HK-2 (cell line): ENCODE measurements at regions not wholly inside any gene's neighbourhood (a gene's known extent, or its start where the extent isn't known, plus 50 kb on each side); places are given as distances from the start of the nearest gene placed in this dataset.
"Not testable (repeated sequence)": the region's sequence is repeated elsewhere in the genome, so short reads cannot be mapped to it uniquely, and the experiment has no call there.

ENCODE experiments used
- DNase-seq: peaks from one replicate; pipeline ENCODE4 v3.0.0-alpha.2; 2018; ENCODE audit not compliant: unreplicated experiment

DNA sequence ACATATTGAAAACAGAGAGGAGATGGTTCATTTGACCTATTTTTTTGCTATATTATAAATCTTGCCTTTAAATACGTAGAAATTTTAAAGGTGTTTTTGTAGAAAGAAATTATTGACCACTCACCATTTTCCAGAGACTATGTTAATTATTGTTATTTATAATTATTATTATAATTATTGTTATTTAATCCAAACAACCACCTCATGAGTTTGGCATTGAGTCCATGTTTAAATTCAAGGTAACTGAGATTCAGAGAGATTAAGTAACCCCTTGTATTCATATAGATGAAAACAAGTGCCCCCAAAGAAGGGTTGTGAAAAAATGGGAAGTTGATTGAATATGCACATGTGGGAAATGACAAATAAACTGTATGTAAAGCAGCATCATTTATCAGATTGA, 692.5 kb upstream of the MIR17HG start:
- no peak for DNase-seq

DNA sequence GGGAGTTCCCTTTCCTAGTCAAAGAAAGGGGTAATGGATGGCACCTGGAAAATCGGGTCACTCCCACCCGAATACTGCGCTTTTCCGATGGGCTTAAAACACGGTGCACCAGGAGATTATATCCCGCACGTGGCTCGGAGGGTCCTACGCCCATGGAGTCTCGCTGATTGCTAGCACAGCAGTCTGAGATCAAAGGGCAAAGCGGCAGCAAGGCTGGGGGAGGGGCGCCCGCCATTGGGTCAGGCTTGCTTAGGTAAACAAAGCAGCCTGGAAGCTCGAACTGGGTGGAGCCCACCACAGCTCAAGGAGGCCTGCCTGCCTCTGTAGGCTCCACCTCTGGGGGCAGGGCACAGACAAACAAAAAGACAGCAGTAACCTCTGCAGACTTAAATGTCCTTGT, 683.3 kb upstream of the MIR17HG start:
- not testable (repeated sequence) for DNase-seq

DNA sequence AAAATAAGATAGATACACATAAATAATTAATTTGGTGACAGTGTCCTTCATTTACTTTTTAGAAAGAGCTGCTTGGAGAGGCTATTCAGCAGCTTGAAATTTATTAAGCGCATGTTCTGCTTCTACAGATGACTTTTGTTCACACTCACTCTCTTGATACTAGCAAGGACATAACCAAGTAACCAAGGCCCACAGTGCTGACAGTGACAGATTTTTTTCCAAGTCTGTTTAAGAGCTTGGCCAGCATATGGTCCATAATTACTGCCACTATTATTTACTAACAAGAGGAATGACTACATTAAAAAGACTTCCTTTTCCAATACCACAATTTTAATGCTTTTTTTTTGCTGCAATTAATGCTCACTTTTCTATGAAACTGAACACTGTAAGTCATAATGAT, 673.7 kb upstream of the MIR17HG start:
- no peak for DNase-seq

DNA sequence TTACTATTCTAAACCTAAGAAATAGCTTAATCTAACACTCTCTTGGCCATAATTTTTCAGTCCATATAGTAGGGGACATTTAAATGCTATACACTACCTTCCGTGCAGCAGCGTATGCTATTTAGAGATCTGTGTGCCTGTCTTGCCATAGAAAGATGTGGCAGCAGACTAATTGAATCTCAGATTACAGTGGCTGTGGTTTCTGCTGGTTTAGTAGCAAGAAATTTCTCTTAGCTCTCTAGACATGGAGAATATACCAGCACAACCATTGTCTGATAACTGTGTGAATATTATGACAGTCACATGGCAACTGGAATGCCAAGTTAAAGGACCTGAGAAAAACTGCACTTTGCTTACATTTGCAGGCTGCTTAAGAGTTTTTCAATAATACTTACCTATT, 672.4 kb upstream of the MIR17HG start:
- no peak for DNase-seq

DNA sequence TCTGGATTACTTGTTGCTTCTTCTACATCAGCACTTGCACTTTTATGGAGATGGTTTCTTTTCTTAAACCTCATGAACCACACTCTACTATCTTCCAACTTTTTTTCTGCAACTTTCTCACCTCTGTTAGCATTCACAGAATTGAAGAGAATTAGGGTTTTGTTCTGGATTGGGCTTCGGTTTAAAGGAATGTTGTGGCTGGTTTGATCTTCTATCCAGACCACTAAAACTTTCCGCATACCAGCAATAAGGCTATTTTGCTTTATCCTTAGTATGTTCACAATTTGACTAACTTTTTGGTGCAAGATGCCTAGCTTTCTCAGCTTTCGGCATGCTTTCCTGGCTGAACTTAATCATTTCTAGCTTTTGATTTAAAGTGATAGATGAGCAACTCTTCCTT, 666.7 kb upstream of the MIR17HG start:
- DNase-seq: no peak

DNA sequence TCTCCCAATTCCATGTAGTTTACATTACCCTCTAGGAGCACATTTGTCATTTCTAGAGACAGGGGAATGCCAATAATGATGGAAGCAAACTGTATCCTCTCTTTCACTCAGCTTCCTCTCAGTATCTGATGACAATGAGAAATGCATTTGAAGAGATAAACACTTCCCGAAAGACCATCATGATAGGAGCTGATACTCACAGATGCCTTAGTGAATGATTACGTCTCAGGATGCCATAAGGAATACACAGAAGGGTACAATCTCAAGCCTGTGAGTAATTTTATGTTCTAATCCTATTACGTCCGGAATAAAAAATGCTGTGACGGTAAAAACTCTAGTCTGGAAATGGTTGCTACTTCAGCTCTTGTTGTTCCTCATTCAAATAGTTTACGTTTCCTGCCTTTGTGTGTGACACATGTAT, 663.8 kb upstream of the MIR17HG start:
- no peak for DNase-seq

DNA sequence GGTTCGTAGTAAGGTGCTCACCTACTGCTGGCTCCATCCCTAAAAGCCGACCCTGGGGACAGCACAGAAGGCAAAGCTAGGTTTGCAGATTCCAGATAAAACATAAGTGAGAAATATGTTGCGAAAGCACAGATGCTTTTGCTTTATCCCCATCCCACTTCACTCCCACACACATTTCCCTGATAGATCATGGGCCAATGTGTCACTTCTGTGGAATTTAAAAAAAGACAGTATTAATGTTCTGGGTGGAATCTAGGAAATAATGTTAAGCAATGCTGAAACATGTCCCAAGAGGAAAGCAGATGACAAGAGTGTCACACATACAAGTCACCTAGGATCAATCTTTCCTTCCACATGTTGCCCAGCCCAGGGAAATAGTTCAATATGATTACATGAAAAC, 661.0 kb upstream of the MIR17HG start:
- peak; percentile 1 for DNase-seq

DNA sequence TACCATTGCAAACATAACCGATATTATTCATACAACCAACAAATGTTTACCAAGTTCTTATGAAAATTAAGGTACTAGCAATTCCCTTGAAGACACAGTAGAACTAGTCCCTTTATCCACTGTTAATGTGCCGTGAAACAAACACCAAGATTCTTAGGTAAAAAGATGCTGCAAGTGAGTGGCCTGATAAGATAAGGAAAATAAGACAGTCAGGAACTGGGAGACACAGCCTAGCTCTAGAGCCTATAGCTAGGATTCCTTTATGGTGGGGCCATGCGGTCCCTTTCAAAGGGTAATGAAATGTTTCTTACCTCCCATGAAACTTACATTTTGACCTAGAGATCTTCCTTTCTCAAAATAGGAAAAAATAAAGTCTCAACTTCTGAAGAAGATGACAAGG, 658.4 kb upstream of the MIR17HG start:
- DNase-seq: no peak

DNA sequence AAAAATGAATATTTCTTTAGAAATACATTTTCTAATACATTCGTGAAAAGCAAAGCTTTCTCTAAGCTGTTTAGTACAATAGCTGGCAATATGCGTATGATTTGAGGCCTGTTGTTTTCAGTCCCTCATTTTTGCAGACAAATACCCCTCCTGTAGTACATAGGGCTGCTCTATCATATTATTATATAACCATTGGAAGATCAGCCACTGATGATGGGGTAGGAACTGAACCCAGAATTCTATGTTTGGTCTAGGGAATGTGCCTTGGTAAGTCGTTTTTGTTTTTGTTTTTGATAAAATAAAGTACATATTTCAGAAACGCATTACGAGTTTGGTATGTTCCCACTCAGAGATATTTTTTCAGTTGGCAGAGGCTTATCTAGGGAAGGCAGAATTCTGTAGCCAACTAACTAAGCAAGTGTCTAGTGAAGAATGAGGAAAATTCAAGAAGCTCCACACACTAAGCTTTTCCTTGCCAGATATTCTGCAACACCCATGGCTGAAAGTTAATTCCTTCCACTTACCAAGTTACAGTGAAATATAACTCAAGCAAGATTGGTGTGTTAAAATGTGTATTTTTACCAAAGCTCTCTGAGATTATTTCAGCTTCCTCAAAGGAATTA, 656.9 kb upstream of the MIR17HG start:
- DNase-seq: no peak

DNA sequence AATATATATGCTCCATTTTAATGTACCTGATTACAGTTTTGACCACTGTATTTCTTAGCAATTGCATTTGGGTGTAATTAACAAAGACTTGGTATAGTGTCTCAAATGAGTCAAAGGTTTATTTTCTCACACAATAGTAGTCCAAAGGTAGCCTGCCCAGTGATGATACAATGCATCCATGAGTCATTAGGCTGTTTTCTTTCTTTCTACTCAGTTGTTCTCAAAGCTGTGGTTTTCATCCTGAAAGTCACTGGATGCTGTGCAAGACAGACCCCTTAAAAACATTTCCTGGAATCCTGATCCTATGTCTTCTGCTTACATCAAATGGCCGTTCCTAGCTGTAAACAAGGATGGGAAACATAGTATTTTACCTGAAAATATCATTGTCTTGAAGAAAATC, 651.2 kb upstream of the MIR17HG start:
- no peak for DNase-seq

DNA sequence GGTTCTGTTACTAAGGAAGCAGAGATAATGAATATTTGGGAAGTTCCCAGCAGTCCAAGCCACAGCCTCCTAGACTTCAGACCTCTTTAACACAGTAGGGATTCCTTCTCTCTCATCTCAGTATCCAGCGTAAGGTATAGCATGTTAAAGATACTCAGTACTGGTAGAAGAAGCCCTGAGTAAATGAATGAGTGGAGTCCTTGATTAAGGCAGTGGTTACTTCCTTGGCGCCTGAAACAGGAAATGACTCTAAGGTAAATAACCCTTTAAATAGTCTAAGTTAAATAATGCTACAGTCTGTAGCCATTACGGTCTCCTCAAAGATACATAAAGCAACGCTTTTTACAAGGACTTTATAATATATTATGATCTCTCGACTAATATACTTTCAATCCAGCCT, 650.8 kb upstream of the MIR17HG start:
- DNase-seq: no peak

DNA sequence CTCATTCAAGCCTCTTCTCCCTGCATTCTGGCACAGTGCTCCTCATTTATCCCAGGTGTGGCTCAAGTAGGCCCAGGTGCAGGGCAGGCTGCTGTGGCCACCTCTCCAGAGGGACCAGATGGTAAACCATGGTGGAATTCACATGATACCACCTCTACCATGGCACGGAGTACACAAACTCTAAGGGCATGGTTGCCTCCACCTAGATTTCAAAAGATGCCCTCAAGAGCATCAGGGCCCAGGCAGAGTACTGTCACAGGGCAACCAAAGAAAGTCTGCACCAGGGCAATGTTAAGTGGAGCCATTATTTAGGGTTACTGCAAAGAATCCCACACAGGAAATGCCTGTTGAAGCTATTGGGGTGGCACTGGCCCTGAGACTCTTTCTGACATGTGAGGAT, 647.1 kb upstream of the MIR17HG start:
- no peak for DNase-seq

DNA sequence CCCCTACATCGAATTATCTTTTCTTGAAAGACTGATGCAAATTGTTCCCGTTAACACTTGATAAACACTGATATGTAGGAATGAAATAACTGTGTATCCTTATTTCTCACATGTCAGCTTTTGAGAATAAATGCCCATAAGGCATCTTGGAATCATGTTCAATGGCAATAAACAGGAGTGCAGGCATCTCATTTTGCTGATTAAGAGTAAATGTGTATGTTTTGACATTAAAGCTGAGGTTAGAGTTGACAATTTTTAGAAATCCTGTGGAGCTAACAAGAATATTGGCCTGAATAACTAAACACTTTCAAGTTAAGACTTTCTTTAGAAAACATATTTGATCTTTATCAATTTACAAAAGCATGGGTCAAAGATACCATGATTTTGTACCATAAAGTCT, 646.2 kb upstream of the MIR17HG start:
- no peak for DNase-seq

DNA sequence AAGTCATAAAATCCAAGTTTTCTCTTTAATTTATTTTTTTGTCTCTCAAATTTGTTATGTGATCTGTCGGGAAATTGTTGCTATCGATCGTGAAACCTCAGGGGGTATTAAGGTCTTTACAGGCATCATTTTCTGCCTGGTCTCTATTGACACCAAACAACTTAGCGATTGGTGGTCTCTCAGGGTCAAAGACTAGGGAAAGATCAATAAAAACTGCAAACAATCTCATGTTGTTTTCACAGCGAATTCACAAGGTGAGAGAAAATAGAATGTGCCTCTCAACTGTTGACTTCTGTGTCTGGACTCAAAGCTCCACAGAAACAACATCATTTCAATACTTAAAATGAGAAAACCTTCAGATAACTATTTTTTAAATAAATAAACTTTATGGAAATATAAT, 645.4 kb upstream of the MIR17HG start:
- DNase-seq: no peak

DNA sequence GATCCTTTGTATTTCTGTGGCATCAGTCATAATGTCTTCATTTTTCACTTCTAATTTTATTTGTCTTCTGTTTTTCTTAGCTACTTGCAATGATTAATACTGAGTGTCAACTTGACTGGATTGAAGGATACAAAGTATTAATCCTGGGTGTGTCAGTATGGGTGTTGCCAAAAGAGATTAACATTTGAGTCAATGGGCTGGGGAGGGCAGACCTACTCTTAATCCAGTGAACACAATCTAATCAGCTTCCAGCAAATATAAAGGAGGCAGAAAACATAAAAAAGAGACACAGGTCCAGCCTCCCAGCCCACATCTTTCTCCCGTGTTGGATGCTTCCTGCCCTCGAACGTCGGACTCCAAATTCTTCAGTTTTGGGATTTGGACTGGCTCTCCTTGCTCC, 640.9 kb upstream of the MIR17HG start:
- no peak for DNase-seq

DNA sequence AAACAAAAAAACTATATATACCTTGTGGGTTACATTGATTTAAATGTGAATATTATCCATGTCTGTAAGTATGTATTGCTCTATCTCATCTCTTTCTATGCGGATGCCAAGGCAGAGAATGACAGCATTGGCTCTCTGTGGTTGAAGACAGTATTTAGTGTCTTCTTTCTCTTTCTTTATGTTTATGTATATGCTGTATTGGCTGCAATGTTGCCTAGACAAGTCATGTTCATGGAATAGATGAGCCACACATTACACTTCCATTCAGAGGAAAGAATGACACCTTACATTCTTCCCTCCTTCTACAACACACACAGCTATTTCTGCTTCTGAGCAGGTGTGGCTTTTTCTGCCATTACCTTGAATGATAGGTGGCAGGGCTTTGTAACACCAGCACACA, 639.4 kb upstream of the MIR17HG start:
- DNase-seq: no peak

DNA sequence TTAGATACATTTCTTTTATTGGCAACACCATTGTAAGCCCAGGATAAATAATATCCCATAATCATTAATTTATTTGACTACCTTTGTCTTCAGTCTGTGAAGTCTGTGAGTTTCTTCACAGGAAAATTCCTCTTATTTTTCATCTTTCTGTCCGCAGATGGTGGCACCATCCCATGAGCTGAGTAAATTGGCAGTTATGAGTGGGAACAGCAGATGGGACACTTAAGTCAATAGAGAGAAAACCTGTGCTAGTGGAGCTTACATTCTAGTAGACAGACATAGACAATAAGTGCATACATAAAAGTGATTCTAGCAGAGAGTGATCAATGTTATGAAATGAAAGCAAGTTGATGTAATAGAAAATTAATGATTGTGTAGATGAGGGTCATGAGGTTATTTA, 638.2 kb upstream of the MIR17HG start:
- no peak for DNase-seq

DNA sequence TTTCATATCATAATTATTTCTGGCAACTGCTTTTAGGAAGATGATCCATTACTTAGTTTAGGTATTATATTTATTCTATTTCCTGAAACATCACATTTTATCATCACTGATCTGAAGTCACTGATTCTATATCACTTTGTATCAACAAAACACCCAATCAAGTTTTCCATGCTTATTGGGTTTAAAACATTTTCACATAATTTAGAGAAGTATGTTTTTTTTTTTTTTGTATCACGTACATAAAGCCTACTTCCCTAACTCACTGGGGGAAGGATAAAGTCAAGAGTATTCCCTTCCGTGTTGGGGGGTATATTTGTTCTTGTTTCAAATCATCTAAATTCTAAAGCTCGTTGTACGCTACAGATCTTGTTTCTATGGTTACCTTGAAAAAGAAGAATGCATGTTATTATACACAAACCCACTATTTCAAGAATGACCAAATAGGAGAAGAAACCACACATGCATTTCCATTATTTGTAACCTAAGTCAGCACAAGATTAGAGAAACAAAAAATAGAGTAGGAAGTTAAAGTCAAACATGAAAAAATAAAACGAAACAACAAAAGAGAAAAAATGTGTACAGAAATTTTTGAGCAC, 637.2 kb upstream of the MIR17HG start:
- no peak for DNase-seq

DNA sequence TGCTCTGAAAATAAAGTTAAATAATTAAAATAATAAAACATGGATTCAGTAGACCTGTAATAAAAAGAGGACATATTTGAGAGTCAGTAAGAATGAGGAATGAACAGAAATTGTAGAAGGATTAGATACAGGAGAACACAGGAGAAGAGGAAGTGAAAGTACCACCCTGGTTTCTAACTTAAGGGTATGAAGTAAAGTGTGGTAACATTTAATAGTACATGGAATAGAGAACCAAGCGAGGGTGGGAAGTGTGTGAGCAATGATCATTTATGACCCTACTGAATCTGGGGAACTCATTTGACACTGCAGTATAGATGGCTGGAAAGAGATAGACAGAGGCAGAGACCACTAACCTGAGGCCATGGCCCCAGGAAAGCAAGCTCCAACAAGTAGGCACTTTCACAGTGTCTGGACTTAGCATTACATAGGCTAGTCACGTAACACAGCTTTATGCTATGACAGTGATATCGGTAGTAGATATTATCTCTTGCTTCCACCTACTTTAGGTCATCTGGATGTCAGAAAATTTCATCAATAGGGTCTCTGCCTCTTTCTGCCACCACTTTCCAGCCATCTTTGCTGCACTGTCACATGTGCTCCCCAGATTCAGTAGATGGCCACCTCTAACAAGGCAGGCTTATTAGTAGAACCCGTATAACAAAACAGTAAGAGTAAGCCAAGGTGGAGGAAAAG, 633.9 kb upstream of the MIR17HG start:
- no peak for DNase-seq

DNA sequence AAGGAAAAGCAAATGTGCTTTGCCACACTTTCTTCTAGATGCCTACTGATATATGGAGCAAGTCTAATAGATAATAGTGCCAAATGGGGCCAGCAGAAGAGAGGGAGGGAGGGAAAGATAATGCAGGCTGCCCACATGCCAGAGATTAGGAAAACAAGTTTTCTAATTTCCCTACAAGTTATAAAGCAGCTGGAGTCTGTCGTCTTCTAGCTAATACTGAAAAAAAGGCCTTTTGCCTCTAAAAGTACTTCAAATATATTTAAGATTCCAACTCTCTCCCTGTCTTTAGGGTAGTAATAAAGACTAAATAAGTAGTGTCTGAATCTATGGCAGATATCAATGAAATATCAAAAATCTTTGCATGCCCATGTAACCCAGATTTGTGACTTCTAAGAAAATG, 632.0 kb upstream of the MIR17HG start:
- DNase-seq: no peak

DNA sequence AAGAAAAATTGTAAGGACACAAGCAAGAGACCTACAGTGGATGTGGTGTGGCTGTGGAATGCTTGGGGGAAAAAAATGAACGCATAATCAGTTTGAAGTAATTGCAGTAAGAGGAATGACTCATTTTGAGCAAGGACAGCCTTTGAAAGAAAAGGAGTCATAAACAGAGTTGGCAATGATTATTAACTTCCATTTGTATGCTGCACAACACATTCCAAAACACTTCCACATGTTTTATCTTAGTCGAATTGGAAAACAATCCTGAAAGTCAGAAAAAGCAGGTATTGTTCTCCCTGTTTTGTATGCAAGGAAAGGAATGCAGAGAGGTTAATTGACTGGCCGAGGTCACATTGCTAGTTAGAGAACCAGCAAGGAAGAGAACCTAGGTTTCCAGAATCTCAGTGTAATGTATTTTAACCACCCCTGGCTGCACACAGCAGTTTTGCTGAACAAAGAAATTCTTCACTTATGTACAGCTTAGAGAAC, 630.0 kb upstream of the MIR17HG start:
- no peak for DNase-seq

DNA sequence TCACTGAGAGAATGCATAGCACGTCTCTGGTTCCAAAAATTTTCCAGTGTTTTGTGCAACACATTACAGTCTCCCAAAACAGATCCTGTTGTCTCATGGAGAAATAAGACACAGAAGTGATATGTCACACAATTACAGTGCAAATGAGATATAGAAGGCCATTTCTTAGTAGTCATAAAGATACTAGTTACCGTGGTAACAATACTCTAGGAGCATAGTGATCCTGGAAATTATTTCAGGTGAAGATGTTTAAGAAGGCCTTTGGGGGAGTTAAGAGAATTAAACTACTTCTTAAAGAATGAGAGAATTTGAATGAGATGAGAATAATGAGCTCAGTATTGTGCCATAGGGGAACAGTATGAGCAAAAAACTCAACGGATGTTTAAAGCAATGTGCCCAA, 628.0 kb upstream of the MIR17HG start:
- DNase-seq: no peak

DNA sequence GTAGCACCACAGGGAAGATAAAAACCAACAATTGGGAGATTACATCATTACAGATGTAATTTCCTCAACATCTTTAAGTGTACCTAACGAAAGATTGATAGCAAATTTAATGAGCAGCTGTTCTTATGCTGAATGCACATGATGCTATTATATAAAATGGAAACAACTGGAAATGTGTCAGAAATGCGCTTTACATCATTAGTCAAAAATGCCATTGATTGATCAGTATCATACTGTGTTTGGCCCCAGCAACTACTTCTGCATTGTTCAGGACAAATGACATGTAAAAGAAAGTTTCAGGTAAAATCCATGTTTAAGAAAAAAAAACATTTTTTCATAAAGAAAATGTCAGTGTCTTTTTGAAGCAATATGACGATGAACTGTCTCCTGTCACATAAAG, 625.5 kb upstream of the MIR17HG start:
- no peak for DNase-seq
